Loucy (cell line): ENCODE measurements at regions not wholly inside any gene's neighbourhood (a gene's known extent, or its start where the extent isn't known, plus 50 kb on each side); places are given as distances from the start of the nearest gene placed in this dataset.

Experiments
- H2AFZ ChIP-seq: fragments of 200-600 bp; sonication (generic); 2 replicates; pipeline ENCODE4 v1.6.0; 2016; ENCODE audit warnings: antibody characterized with exemption, mild to moderate bottlenecking, low read length, moderate library complexity
- H3F3A ChIP-seq: fragments of 200-600 bp; 2 replicates; pipeline ENCODE4 v1.6.0; 2016; ENCODE audit warnings: antibody characterized with exemption, low read depth, mild to moderate bottlenecking
- H3K27me3 ChIP-seq: fragments of 200-600 bp; sonication (generic); 2 replicates; pipeline ENCODE4 v1.6.1; 2014; ENCODE audit warnings: low read length, mild to moderate bottlenecking; ENCODE audit not compliant: insufficient read depth, poor library complexity, severe bottlenecking
- H3K36me3 ChIP-seq: fragments of 200-600 bp; sonication (generic); 2 replicates; pipeline ENCODE4 v1.6.1; 2016; ENCODE audit warnings: low read length; ENCODE audit not compliant: insufficient read depth
- H3K4me1 ChIP-seq: fragments of 200-600 bp; sonication (generic); 2 replicates; pipeline ENCODE4 v1.5.1; 2014; ENCODE audit warnings: low read length, mild to moderate bottlenecking; ENCODE audit not compliant: insufficient read depth, poor library complexity, severe bottlenecking
- H3K4me2 ChIP-seq: fragments of 200-600 bp; sonication (generic); 2 replicates; pipeline ENCODE4 v1.6.0; 2014; ENCODE audit warnings: antibody characterized with exemption, low read length, low read depth, mild to moderate bottlenecking; ENCODE audit not compliant: poor library complexity, severe bottlenecking
- H3K4me3 ChIP-seq: fragments of 200-600 bp; sonication (generic); 2 replicates; pipeline ENCODE4 v1.5.1; 2014; ENCODE audit warnings: low read length, mild to moderate bottlenecking, mixed read lengths; ENCODE audit not compliant: poor library complexity, severe bottlenecking
- H3K79me2 ChIP-seq: fragments of 200-600 bp; sonication (generic); 2 replicates; pipeline ENCODE4 v1.6.1; 2014; ENCODE audit warnings: low read length; ENCODE audit not compliant: insufficient read depth
- H3K9ac ChIP-seq: fragments of 200-600 bp; sonication (generic); 2 replicates; pipeline ENCODE4 v1.6.0; 2014; ENCODE audit warnings: mild to moderate bottlenecking, low read depth, low read length, moderate library complexity; ENCODE audit not compliant: poor library complexity, severe bottlenecking
- H3K9me2 ChIP-seq: fragments of 200-600 bp; sonication (generic); replicated peaks from 2 replicates; pipeline ENCODE4 v1.6.1; 2016; ENCODE audit warnings: low read depth, low read length, mixed read lengths
- H3K9me3 ChIP-seq: fragments of 200-600 bp; sonication (generic); 2 replicates; pipeline ENCODE4 v1.6.1; 2014; ENCODE audit warnings: mild to moderate bottlenecking, antibody characterized with exemption, low read length, low read depth; ENCODE audit not compliant: insufficient read depth
- H4K20me1 ChIP-seq: fragments of 200-600 bp; sonication (generic); 2 replicates; pipeline ENCODE4 v1.6.0; 2014; ENCODE audit warnings: antibody characterized with exemption, low read length, mild to moderate bottlenecking; ENCODE audit not compliant: insufficient read depth, poor library complexity, severe bottlenecking
- EZH2phosphoT487 ChIP-seq: fragments of 200-600 bp; IDR thresholded peaks from 2 replicates; pipeline ENCODE4 v1.6.1; 2018; ENCODE audit warnings: antibody characterized with exemption, mild to moderate bottlenecking, moderate library complexity, borderline replicate concordance
- TF ChIP-seq, protein P1 (sequence below): fragments of 200-600 bp; sonication (generic); conservative IDR thresholded peaks from 2 replicates; pipeline ENCODE4 v1.5.1; 2014; ENCODE audit warnings: mild to moderate bottlenecking, antibody characterized with exemption, low read length

- TF ChIP-seq, protein P1, sequence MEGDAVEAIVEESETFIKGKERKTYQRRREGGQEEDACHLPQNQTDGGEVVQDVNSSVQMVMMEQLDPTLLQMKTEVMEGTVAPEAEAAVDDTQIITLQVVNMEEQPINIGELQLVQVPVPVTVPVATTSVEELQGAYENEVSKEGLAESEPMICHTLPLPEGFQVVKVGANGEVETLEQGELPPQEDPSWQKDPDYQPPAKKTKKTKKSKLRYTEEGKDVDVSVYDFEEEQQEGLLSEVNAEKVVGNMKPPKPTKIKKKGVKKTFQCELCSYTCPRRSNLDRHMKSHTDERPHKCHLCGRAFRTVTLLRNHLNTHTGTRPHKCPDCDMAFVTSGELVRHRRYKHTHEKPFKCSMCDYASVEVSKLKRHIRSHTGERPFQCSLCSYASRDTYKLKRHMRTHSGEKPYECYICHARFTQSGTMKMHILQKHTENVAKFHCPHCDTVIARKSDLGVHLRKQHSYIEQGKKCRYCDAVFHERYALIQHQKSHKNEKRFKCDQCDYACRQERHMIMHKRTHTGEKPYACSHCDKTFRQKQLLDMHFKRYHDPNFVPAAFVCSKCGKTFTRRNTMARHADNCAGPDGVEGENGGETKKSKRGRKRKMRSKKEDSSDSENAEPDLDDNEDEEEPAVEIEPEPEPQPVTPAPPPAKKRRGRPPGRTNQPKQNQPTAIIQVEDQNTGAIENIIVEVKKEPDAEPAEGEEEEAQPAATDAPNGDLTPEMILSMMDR = no peak
- TF ChIP-seq EZH2phosphoT487 = no peak
- H3K4me1 ChIP-seq = peaks cover 5% of the 10 kb centered on the region
- no peak overlapping the region for H2AFZ ChIP-seq
- no peaks in the 10 kb centered on the region for H3K27me3 ChIP-seq
- H3K4me3 ChIP-seq = no peak overlapping the region
- no peaks in the 10 kb centered on the region for H3K9me2 ChIP-seq
- no peaks in the 10 kb centered on the region for H4K20me1 ChIP-seq
- H3K9me3 ChIP-seq = no peaks in the 10 kb centered on the region
- no peaks in the 10 kb centered on the region for H3F3A ChIP-seq
- no peaks in the 10 kb centered on the region for H3K79me2 ChIP-seq
- H3K9ac ChIP-seq = no peak overlapping the region
- H3K36me3 ChIP-seq = no peaks in the 10 kb centered on the region
- no peak overlapping the region for H3K4me2 ChIP-seq
Observed at GRCh38 chr12:65607401-65607841, 216.9 kb upstream of the HMGA2 start.

DNA sequence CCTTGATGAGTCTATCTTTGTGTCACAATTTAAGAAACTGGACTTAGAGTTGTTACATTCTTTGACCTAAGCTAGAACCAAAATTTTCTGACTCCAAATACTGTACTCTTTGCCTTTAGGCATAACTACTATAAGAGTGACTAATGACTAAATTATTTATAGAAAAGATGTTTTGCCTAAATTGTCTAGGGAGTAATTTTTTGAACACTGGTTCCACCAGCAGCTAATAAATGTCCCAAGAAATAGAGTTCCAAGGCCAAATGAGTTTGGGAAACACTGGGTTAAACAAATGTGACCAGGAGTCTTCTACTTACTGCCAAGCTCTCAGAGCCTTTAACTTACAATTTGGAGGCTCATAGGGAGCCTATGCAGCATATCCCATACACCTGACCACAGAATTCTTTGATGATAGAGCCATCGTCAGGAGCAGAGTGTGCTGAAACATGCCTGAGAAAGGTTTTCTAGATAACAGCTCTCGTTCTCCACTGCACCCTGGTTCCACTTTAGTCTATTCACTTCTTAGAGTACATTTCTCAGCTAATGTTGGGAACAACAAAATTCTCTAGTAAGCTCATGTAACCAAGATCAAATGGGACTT lies 215.9 kb upstream of the HMGA2 start:
- Histone ChIP-seq H3K9me2 (no peaks in the 10 kb centered on the region), H3K9me3 (no peaks in the 10 kb centered on the region), H3K36me3 (no peaks in the 10 kb centered on the region), H3K4me1 (peaks cover 5% of the 10 kb centered on the region), H3K79me2 (no peaks in the 10 kb centered on the region), H3K9ac (no peak overlapping the region), H3F3A (no peaks in the 10 kb centered on the region), H3K4me3 (no peak overlapping the region), H3K27me3 (no peaks in the 10 kb centered on the region), H4K20me1 (no peaks in the 10 kb centered on the region), H3K4me2 (no peak overlapping the region), H2AFZ (no peak overlapping the region)
- TF ChIP-seq EZH2phosphoT487 = no peak
- TF ChIP-seq, protein P1 = no peak

- no peaks in the 10 kb centered on the region for H4K20me1 ChIP-seq
- H3K9ac ChIP-seq = no peak overlapping the region
- no peaks in the 10 kb centered on the region for H3K79me2 ChIP-seq
- no peaks in the 10 kb centered on the region for H3F3A ChIP-seq
- no peak overlapping the region for H2AFZ ChIP-seq
- no peaks in the 10 kb centered on the region for H3K9me3 ChIP-seq
- no peak for TF ChIP-seq EZH2phosphoT487
- H3K4me2 ChIP-seq = no peak overlapping the region
- H3K27me3 ChIP-seq = no peaks in the 10 kb centered on the region
- H3K4me1 ChIP-seq = peaks cover 5% of the 10 kb centered on the region
- no peaks in the 10 kb centered on the region for H3K36me3 ChIP-seq
- H3K4me3 ChIP-seq = no peak overlapping the region
- no peaks in the 10 kb centered on the region for H3K9me2 ChIP-seq
Observed at GRCh38 chr12:65609359-65609771, 214.9 kb upstream of the HMGA2 start.

GRCh38 chr12:65611396-65611795 lies 212.9 kb upstream of the HMGA2 start:
- Histone ChIP-seq H4K20me1 (no peaks in the 10 kb centered on the region), H3K9ac (no peak overlapping the region), H3K4me2 (no peak overlapping the region), H3K79me2 (no peaks in the 10 kb centered on the region), H2AFZ (no peak overlapping the region), H3F3A (no peaks in the 10 kb centered on the region), H3K27me3 (no peaks in the 10 kb centered on the region), H3K9me3 (no peaks in the 10 kb centered on the region), H3K4me3 (no peak overlapping the region), H3K36me3 (no peaks in the 10 kb centered on the region), H3K9me2 (no peaks in the 10 kb centered on the region), H3K4me1 (peaks cover 5% of the 10 kb centered on the region)
- no peak for TF ChIP-seq EZH2phosphoT487
- TF ChIP-seq, protein P1 = no peak
